NCI-H2171 treated with DMSO at 0.1 percent for 48 hours (cell line): ENCODE measurements at regions not wholly inside any gene's neighbourhood (a gene's known extent, or its start where the extent isn't known, plus 50 kb on each side); places are given as distances from the start of the nearest gene placed in this dataset.
"Not testable (repeated sequence)": the region's sequence is repeated elsewhere in the genome, so short reads cannot be mapped to it uniquely, and the experiment has no call there.

Source experiments
- DNase-seq: peaks from one replicate; lab custom pipeline; 2025; lab: John Stamatoyannopoulos, UW

DNA sequence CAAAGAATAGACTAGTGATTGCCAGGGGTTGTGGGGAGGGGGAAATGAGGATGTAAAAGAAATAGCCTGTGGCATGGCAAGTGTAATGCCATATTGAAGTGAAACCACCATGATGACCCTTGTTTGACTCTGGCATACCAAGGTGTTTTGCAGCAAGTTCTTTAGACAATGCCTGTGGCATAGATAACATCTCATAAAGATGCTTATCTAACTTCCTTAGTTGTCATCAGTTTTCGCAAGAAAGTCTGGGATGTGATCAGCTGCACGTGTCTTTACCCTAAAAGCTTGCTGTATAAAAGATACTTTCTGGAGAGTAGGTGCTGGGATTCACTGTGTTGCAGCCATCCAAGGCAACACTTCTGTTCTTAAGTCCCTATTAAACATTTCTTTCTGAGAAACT lies 176.1 kb upstream of the MAGEB16 start:
- DNase-seq, result no peak

DNA sequence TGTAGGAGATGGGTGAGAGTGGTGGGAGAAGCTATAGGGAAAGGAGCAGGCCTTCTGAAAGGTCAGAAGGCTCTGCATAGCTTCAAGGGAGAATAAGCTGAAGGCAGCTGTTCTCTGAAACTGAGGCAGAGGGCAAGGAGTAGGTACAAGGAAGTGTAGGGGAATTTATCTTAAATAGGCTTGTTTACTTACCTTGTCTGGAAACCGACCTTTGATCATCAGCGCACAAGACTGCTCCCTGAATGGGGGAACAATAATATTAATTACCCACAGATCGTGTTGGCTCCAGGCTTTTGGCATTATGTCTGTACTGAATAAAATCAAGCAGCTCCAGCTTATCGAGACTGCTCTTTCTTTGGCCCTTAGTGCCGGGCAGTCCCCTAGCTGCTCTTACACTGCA lies 175.5 kb upstream of the MAGEB16 start:
- DNase-seq, result no peak

DNA sequence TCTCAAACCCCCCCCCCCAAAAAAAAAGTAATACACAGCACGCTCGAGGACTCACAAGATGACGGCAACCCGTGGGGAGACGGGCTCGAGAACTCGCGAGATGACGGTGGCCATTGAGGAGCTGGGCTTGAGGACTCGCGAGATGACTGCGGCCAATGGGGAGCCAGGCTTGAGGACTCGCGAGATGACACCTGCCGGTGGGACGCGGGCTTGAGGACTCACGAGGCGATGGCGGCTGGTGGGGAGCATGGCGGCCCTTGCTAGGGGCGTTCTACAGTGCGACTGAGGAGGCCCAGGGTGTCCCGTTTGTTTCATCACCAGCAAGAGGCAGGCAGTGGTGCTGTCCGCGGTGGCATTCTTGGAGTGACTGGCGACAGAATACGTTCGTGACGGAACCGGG lies 172.4 kb upstream of the MAGEB16 start:
- DNase-seq, result no peak

DNA sequence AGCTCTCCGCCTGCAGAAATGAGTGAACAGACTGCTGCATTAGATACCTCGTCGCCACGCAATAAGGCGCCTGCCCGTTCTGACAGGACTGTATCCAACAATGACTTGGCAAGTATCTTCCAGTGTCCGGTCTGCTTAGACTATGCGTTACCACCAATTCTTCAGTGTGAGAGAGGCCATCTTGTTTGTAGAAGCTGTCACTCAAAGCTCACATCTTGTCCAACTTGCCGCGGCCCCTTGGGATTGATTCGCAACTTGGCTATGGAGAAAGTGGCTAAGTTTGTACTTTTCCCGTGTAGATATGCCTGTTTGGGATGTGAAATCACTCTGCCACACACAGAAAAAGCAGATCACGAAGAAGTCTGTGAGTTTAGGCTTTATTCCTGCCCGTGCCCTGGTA lies 172.0 kb upstream of the MAGEB16 start:
- DNase-seq, result no peak

DNA sequence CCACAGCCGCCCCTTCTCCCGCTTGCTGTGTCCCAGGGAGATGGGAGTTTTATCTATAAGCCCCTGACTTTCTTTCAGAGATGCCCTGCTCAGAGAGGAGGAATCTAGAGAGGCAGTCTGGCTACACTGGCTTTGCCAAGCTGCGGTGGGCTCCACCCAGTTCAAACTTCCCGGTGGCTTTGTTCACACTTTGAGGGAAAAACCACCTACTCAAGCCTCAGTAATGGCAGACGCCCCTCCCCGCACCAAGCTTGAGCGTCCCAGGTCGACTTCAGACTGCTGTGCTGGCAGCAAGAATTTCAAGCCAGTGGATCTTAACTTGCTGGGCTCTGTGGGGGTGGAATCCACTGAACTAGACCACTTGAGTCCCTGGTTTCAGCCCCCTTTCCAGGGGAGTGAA lies 162.2 kb upstream of the MAGEB16 start:
- not testable (repeated sequence) for DNase-seq

DNA sequence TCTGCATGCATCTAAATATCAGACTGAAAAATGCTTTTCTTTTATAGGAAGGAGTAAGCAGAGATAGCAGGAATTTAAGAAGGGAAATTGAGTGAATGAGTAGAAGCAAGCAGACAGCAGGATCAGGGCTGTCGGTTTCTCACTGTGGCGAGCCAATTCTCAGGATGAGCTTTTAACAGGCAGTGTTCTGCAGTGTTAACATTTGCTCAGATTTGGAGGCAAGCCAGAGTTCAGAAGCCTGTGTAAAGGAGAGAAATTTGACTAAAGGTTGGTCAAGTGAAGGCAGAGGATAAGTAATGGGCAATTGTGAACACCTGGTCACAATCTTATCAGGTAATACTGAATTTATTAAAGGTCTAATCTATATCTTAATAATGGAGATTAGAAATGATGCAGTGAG lies 133.3 kb upstream of the MAGEB16 start:
- peak; percentile 38 for DNase-seq

DNA sequence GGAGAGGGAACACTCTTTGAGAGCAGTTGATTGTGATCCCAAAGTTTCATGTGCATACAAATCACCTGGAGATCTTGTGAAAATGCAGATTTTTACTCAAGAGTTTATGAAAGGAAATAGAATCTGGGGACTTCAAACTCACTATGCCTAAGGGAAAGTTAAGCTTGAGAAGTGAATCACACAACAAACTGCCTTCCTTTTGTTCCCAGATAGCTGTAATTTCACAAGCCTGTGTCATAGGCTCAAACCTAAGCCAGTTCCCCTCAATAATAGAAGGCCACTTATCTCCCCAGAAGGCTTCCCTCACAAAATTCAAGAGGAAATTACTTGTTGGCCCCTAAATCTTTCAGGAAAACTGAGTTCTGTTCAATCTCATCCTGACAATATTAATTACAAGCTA lies 132.8 kb upstream of the MAGEB16 start:
- DNase-seq, result no peak

DNA sequence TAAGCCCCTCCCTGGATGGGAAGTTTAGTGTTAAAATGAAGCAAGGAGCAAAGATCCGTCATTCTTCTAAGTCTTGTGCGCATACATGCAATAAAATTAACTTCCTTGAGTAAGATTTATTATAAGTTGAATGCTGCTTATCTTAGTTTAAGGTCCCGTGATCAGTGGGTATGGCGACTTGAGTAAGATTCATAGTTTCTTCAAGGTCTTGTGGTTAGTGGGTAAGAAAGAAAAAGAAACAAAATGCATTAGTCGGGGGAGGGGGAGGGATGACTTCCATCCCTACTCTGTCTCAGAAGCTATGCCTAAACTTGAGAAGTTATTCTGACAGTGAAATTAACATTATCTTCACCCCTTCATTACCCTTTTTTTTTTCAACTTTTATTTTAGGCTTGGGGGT lies 127.3 kb upstream of the MAGEB16 start:
- no peak for DNase-seq

DNA sequence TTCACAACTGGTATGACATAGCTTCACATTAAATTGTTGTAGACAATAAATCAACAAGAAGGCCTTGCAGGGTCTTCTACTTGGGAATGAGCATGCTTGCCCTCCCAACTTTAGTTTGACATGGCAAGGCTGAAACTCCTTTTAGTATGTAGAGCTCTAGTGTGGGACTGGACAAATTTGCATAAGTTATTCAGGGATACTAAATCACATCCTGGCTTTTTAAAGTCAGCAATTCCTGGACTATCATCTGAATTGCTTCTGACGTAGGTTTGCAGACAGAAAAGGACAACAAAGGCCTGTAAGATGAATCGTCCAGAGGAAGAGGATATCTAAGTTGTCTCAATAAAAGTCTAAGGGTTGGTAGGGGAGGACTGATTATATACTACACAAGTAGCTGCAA lies 123.0 kb upstream of the MAGEB16 start:
- no peak for DNase-seq

DNA sequence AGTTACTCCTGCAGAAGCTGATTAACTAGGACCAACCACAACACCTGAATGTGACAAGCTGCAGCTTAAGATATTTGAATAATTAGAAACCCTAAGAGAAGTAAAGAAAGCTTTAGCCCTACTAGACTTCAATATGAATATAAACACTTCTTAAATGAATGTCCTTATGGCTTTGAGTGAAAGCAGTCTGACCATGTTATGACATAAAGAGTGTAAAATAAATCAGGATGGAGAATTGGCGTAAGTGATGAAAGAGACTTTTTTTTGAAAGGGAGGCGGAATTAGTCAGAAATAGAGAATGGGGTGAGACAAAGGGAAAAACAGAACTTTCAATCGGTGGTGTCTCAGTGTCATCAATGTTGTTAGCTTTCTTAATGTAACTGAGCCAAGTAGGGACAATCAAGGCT lies 117.2 kb upstream of the MAGEB16 start:
- DNase-seq, result no peak

DNA sequence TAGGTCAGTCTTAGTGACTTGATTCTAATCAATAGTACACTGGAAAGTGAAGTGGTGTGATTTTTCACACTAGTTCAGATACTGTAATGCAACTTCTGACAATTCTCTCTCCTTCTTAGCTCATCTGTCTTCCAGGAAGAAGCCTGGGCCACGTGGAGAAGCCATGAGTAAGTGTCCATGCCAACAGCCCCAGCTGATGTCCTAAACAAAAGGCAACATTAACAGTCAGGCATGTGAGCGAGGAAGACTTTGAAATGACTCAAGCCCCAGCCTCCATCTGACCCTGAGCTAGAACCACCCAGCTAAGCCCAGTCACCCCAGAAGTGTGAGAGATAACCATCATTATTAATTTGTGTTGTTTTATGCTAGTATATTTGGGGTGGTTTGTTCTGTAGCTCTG lies 115.7 kb upstream of the MAGEB16 start:
- no peak for DNase-seq

DNA sequence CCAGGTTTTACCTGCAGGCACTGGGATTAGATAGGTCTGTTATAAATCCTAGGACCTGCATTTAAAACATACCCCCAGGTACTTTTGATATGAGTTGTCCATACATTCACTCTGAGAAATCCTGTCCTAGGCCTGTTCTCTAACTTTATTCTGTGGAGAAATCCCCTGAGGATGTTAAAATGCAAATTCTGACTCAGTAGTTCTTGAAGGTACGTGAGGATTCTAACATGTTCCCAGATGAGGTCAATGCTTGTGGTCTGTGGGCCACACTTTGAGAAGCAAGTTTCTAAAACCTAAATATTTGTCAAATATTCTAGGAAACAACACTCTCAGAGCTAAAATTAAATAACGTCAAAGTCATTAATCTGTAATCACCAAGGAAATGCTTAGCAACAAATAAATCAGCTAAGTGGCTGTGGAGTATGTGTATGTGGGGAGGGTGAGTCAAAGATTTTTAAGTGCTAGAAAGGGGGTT lies 101.3 kb upstream of the MAGEB16 start:
- no peak for DNase-seq

DNA sequence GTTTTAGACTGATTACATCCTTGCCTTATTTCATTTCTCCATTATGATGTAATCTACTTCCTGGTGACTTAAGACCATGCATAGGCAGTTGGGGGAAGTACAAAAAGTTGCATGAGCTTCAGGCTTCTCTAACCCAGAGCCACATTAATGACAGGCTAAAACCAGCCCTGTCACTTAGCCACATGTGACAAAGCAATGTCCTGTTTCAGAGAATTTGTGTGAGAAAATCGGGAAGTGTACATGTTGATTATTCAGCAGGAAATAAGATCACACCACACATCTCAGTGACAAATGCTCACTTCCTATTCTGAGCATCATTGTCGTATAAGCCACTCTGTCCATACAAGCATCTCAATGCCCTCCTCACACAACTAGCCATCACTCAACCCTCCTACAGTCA lies 98.5 kb upstream of the MAGEB16 start:
- no peak for DNase-seq

DNA sequence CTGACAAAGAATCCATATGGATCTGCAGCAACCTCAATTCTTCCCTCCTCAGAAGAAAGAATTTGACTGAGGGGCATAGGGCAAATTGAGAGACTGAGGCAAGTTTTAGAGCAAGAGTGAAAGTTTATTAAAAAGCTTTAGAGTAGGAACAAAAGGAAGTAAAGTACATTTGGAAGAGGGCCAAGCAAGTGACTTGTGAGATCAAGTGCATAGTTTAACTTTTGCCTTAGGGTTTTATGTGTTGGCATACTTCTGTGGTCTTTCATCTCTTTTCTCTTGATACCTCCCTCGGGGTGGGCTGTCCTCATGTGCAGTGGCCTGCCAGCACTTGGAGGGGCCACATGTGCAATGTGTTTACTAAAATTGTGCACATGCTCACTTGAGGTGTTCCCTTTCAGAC lies 98.0 kb upstream of the MAGEB16 start:
- no peak for DNase-seq

DNA sequence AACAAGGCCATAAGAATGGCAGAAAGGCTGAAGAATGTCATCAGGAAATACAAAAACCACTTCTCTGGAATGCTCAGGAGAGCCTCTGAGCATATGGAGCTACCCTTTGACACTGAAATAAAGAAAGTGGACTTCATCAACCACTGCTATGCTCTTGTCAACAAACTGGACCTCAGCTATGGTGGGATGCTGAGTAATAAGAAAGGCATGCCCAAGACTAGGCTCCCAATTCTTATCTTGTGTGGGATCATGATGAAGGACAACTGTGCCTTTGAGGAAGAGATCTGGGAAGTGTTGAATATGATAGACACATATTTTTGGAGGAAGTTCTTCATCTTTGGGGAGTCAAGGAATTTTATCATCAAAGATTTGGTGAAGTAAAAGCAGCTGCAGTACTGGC lies 86.9 kb upstream of the MAGEB16 start:
- DNase-seq, result no peak

DNA sequence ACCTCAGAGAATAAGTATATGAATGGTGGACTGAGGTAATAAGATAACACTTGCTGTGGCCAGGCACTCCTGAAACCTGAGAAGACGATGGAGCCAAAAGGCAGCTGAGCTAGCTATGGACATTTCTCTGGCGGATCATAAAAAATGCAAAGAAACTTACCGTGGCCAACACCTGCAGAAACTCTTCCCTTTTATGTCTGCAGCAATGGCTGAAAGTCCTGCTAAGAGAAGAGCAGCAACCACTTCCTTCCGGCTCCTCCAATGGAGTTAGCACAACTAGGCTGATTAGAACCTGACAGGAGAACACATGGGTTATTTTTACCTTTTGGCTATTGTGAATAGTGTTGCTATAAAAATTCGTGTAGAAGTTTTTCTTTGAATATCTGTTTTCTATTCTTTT lies 76.0 kb upstream of the MAGEB16 start:
- no peak for DNase-seq

DNA sequence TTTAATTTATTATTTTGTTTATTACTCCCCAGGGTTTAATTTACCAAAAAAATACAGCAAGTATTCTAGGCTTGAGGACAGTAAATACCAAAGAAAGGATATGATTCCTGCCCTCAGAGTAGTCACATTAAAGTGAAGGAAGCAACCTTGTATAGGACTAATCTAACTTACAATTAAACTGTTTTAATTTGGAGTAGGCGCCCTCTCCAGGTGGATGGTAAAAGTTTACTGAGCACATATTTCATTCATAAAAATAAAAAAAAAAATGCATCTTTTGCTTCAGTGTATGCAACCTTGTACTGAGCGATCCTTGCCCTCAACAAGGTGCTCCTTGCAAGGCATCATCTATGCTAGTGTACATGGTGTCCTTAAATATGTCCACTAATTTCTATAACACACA lies 72.0 kb upstream of the MAGEB16 start:
- DNase-seq, result peak; percentile 2

DNA sequence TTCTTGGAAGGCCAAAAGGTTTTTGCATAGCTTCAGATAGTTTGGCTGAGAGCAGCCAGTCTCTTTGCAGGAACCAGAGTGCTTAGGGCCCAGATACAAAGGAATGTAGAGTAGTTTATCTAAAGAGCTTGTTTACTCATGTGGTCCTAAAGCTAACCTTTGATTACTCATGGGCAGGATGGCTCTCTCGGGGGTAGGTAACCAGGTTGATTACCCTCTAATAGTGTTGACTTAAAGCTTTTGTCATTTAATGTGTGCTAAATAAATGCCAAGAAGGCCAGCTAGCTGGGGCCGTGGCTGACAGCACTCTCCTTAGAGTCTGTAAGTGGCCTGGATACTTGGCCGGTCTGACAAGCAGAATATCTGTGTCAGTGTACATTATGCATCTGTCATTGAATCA lies 69.7 kb upstream of the MAGEB16 start:
- DNase-seq, result no peak

DNA sequence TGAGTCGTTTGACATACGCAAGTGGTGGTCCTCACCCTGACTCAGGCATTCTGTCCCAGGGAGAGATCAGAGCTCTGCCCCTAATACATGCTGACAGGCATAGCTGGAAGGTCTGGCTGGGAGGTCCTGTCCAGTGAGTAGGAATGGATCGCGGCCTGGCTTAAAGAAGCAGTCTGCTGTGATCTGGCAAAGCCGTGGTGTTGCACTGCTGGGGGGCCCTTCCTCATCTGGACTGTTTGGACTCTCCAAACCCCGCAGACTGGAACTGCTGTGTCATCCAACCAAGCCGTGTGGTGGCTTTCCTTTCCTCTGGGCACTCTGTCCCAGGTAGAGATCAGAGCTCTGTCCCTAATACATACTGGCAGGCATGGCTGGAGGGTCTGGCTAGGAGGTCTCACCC lies 64.3 kb upstream of the MAGEB16 start:
- no peak for DNase-seq

DNA sequence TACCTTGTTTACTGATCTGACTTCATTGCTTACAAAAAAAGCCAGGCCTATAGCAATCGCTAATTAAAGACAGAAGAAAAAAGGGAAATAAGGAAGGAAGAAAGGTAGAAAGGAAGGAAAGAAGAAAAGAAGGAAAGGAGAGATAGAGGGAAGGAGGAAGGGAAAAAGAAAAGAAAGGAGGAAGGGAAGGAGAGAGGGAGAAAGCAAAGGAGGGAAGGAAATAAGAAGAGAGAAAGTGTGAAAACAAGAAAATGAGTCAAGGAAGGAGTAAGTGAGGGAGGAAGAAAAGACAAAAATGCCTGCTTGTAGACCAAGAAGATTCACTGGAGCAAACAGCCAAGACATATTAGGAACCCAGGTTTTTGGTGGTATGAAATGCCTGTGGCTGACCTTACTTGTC lies 57.0 kb upstream of the MAGEB16 start:
- no peak for DNase-seq

DNA sequence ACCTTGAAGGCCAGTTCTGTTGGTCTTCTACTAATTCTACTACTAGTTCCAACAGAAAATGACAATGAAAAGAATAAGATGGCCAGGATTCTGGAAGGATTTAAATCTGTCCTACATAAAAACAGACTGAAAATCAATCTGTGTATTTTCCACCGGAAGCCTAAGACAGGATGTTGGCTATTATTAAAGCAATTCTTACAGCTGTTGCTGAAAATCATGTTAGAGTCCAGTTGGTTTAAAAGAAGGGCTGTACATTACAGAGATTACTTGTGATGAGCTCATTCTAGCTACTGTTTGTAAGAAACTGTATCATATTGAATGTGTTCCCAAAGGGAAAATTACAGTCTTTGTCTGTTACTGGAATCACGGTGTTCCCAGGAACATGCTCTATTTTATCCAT lies 54.8 kb upstream of the MAGEB16 start:
- DNase-seq, result no peak
